NCI-H2029 treated with DMSO at 0.1 percent for 48 hours (cell line): ENCODE measurements at regions not wholly inside any gene's neighbourhood (a gene's known extent, or its start where the extent isn't known, plus 50 kb on each side); places are given as distances from the start of the nearest gene placed in this dataset.
"Not testable (repeated sequence)": the region's sequence is repeated elsewhere in the genome, so short reads cannot be mapped to it uniquely, and the experiment has no call there.

Experiments
- DNase-seq: peaks from one replicate; lab custom pipeline; 2025; lab: John Stamatoyannopoulos, UW

DNA sequence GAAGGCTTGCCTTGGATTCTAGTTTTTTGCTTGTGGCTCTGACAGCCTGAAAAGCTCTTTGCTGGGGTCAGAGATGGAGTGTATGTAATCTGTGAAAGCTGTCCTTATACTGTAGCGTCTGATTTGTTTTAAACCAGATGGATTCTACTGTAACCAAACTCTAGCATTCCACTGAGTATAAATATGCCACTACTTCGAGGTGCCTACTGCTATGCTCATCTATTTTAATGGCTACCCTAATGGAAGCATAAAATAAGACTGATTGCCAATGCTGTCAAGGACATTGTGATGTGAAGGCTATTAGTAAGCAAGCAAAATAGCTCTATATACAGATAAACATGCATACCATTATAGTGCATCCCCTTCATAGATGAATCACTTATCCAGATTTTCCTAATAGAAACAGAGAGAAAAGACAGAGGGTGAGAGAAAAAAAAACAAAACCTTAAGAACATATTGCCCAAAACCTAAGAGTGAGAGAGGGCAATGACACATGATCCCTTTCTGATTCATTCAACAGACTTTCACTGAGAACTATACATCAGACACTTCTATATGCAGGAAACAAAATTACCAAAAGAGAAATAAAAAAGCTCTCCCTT lies 1025.8 kb upstream of the LCORL start:
- DNase-seq: no peak

DNA sequence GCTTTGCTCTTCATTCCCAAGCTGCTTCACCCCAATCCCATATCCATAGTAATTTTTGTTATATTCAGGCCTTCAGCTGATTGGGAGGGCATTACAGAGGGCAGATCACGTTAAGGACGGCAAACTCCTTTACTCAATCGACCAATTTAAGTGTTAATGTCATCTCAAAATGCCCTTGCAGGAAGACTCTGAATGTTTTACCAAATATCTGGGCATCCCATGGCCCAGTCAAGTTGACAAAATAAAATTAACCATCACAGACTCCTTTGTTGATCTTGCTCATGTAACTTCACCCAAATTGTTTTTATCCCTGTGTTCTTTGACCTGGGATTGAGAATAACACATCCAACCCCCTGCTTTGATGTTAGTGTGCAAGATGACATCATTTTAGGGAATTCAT lies 1018.3 kb upstream of the LCORL start:
- no peak for DNase-seq

DNA sequence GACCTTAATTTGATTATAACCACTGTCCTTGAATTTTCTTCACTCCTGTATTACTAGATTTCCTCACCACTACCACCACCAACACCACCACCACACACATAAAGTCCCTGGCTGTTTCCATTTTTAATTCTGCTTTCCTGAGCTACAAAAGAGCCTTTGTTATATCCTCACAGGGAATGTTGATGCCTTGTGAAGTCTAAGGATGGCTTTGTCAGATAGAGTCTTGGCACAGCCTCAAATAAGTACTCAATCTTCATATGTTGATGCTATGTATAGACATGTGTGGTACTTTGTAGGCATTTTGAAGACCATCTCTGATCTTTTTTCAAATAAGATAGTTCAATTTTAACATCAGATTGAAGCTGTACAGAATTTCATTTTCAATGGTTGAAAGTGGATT lies 1016.7 kb upstream of the LCORL start:
- DNase-seq: no peak

DNA sequence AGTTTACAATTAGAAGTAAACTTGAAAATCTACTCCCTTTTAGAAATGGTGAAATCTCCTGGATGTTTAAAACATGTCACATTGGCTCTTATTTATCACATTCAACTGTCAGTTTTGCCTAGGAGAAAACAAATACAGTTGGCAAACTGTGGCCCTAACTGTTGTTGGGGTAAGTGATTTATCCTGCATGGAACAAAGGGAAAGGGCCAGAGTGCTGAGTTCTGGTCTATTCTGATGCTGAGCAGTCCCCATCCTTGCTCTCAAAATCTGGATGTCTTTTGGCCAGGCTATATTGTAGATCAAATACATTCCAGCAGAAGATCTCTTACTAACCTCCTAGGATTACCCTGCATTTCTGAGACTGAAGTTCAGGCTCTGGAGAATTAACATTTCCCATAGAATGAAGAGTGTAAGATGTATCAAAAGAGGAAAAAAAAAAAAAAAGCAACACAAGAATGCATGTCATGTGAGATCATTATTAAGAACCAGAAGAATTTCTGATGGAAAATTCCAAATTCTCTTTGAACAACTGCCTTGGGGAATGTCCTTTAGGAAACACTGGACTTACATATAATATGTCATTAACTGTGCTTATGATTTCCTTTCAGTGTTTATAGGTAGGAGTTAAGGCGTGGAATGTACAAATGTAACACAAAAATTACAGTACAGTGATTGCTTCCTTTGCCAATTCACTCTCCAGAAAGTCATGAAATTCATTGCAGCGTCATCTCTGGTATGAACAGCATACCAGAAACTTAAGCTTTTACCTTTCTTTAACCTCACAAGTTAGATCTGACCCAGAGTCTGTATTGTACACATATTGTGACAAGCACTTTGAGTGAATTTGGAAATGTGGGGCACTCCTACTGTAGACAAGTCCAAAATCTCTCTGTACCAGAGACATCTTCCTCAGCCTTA lies 1012.5 kb upstream of the LCORL start:
- no peak for DNase-seq

DNA sequence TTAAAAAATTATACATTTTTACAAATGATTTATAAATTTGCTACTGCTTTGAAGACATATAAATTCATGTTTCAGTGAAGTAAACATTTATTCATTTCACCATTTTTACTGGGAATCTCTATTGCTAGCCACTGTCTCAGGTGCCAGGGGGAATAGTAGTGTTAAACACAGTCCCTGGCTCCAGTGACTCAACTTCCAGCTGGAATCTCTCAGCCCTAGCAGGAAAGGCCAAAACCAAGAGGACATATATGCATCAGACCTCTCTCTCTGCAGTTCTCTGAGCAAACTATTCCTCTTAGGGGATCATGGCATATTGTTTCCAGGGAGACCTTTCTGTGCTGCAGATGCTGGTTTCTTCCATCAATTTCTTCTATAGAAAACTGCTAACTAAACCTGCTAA lies 1009.0 kb upstream of the LCORL start:
- DNase-seq: no peak

DNA sequence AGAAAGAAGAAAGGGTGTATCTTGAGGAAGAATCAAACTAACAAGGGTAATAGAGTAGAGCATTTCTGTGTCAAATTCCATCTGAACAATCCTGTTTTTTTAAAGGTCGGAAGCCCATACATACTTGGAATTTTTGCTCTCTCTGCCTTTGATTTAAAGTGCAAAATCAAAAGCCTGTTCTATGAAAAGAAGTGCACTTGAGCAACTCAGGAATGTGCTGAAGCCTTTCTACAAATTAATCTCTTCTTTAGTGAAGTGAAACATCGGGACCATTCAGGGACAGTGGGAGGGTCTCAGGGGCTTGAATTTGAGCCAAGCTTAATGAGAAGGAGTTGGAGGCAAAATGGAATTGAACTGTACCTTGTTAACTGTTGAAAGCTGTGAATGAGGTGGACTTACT lies 1008.5 kb upstream of the LCORL start:
- no peak for DNase-seq

DNA sequence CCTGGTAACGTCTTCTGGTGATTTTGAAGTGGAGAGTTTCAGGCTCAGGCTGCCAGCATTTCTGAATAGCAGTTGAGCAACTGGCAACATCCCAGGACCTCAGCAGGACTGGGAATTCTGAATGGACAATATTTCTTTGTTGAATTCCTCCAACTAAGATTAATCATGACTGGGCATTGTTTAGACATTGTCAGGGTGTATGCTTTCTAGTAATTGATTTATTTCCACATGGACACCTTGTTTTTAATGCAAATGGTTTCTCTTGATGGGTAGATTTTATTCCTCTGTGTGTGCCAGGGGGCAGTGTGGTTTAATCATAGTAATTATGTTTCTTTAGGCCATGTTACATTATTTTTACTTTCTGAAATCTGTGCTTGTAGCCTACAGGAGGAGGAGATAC lies 1004.7 kb upstream of the LCORL start:
- DNase-seq: no peak

DNA sequence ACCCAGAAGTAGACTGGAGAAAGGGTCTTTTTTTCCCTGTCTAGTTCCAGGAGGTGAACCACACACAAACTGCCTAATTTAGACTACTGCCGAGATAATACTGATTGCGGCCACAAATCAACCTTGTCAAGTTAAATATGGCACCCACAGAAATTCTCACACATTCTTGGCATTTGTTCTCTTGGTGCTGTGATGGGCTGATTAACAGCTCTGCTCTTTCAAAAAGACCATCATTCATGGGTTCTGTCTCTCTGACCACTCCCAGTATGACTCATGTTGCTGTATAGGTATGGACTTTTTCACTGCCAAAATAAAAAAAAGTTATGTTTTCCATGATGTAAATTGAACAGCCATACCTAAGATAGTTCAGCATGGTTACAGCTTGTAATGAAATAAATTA lies 1003.5 kb upstream of the LCORL start:
- no peak for DNase-seq

DNA sequence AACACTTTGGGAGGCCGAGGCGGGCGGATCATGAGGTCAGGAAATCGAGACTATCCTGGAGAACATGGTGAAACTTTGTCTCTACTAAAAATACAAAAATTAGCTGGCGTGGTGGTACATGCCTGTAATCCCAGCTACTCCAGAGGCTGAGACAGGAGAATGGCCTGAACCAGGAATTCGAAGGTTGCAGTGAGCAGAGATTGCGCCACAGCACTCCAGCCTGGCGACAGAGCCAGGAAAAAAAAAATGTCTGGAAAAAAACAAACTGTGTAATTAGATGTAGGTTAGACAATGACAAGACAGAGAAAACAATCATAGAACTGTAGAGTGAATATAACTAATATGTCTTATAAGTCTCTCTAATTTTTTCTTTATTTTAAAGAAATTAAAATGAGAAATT lies 1002.5 kb upstream of the LCORL start:
- no peak for DNase-seq

DNA sequence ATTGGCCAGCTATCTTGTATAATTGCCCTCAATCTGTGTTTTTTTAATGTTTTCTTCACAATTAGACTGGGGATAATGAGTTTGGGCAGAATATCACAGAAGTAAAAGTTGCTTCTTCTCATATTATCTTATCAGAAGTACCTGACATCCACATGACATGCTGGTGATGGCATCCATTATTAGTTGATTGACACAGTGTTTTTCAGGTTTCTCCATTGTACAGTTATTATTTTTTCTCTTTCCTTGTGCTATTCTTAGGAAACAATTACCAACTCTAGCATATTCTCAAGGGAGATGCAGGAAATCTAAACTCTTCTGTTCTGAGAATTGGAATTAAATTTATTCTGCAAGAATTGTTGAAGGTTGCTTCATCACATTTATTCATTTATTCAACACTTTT lies 1000.1 kb upstream of the LCORL start:
- no peak for DNase-seq

DNA sequence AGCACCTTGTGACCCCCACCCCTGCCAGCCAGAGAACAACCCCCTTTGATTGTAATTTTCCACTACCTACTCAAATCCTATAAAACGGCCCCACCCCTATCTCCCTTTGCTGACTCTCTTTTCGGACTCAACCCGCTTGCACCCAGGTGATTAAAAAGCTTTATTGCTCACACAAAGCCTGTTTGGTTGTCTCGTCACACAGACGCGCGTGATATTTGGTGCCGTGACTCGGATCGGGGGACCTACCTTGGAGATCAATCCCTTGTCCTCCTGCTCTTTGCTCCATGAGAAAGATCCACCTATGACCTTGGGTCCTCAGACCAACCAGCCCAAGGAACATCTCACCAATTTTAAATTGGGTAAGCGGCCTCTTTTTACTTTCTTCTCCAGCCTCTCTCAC lies 995.0 kb upstream of the LCORL start:
- not testable (repeated sequence) for DNase-seq

DNA sequence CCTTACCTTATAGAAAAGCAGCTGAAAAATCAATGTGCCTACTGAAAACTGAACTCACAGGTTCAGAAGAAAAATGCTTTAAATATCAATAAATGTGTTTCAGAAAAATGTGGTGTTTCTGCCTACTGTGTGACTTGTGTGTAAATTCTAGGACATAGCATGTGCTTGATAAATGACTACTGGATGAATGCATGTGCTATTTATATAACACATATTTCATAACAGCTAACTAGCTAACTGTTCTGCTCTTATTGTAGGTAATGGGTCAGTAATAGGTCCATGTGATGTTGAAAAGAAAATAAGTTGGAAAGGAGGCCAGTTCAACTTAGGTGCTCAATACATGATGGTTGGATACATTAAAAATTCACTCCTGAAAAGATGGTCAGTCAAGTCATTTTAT lies 993.0 kb upstream of the LCORL start:
- no peak for DNase-seq

DNA sequence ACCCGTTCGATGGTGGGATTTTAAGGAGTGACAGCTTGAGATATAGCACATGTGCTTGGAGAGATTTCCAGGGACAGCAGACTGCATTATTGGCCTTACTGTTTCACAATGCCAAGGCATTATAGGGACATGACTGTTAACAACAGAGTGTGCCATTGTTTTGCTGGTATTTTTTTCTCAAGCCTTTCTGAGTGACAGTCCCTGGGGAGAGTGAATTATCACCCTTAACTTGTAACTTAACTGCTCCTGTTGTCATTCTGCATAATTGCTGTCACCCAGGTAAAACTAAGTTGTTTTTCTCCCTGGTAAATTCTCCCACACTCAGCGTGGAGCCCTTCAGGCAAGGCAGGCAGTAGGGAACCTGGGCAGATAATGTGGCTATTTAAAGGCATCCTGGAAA lies 989.2 kb upstream of the LCORL start:
- no peak for DNase-seq

DNA sequence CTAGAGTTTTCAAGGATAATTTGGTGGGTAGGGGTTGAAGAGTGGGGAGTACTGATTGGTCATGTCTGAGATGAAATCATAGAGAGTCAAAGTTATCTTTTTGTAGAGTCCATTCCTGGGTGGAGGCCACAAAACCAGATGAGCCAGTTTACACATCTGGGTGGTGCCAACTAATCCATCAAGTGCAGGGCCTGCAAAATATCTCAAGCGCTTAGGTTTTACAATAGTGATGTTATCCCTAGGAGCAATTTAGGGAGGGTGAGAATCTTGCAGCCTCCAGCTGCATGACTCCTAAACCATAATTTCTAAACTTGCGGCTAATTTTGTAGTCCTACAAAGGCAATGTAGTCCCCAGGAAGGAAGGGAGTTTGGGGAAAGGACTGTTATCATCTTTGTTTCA lies 988.3 kb upstream of the LCORL start:
- DNase-seq: no peak

DNA sequence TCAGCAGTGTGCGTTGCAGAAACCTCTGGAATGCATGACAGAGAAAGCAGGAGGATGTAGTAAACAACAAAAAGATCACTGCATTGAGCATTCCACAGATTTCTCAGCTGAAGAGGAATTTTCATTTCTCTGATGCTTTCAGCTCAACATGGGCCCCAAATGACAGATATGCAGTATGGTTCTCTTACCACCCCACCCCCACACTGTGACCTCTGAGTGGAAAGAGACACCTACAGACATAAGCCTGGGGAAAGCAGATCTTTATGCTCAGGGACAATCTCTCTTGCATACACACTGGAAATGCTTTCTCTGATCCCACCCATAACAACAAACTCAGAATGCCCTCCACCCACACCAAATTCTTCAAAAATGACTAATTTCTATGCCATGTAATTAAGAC lies 983.7 kb upstream of the LCORL start:
- DNase-seq: no peak

DNA sequence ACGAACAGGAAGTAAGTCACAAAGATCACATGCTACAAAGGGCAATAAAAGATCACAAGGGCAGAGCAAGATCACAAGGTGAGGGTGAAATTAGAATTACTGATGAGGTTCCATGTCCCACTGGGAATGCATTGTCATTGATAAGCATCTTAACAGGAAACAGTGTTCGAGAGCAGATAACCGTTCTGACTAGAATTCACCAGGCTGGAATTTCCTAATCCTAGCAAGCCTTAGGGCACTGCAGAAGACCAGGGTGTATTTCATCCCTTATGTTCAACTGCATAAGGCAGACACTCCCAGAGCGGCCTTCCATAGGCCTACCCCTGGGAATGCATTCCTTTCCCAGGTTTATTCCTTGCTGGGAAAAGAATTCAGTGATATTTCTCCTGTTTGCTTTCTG lies 980.6 kb upstream of the LCORL start:
- no peak for DNase-seq

DNA sequence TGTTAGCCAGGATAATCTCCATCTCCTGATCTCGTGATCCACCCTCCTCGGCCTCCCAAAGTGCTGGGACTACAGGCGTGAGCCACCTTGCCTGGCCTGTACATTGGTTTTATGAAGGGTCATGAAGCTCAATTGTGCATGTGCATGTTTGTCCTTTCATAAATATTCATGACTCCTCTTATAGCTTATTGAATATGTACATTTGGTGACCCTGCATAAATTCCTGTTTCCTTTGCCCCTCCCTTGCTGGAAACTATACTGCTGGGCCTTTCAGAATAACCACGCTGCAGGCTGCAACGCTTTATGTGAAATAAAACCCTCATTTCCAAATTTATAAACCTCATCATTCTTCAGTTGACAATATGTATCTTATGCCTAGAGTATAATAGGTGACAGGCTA lies 978.0 kb upstream of the LCORL start:
- DNase-seq: no peak

DNA sequence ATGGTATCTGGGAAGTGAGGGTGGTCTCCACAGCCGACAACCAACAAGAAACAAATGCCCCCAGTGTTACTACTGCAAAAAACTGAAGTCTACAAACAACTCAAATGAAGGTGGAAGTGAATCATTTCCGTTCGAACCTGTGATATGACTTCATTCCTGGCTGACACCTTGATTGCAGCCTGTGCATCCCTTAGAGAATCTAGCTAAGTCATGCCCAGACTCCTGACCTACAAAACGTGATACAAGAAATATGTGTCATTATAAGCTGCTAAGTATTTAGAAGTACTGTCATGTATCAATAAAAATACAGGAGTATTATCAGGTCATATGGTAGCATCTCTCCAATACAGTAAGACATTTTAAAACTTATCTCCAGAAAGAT lies 959.7 kb upstream of the LCORL start:
- no peak for DNase-seq

DNA sequence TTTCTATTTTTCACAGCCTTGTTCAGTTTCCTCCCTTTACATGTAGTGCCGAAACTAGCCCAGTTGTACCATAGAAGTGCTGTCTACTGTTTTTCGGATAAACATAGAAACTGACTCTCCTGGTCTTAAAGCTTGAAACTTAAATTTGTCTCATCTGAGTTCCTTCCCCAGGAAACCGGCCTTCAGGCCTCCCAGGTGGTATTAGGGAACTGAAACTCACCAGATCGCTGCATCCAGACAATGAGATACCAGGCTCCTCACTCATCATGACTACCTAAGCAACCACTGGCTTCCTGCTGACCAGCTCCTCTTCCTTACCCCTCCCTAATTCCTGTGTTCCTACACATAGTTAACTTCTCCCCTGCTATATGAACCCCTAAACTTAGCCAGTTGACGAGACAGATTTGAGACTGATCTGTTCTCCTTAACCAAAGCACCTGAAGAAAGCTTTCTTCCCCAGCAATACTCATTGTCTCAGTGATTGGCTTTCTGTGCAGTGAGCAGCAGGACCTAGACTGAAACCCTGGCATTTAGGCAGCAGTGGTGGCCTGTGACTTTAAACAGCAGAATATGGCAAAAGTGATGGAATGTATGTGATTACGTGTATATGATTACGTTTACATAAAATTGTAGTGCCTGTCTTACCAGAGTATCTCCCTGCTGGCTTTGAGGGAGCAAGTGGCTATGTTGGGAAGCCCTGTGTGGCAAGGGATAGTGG lies 959.1 kb upstream of the LCORL start:
- no peak for DNase-seq

DNA sequence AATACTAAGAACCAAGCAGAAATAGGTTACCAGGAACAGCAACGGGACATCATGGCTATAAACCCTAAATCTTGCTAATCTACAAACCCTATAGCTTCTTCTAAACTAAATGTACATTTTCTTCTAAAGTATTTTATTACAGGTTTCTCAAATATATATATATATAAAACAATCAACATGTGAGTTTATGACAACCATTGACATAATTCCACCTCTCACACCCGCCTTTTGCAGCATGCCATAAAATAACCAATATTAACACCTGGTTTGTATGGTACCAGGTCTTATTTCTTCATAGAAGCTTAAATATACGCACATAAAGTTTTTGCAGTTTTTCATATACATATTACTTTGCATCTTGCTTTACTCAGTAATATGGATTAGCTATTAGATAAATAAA lies 955.3 kb upstream of the LCORL start:
- DNase-seq: no peak

DNA sequence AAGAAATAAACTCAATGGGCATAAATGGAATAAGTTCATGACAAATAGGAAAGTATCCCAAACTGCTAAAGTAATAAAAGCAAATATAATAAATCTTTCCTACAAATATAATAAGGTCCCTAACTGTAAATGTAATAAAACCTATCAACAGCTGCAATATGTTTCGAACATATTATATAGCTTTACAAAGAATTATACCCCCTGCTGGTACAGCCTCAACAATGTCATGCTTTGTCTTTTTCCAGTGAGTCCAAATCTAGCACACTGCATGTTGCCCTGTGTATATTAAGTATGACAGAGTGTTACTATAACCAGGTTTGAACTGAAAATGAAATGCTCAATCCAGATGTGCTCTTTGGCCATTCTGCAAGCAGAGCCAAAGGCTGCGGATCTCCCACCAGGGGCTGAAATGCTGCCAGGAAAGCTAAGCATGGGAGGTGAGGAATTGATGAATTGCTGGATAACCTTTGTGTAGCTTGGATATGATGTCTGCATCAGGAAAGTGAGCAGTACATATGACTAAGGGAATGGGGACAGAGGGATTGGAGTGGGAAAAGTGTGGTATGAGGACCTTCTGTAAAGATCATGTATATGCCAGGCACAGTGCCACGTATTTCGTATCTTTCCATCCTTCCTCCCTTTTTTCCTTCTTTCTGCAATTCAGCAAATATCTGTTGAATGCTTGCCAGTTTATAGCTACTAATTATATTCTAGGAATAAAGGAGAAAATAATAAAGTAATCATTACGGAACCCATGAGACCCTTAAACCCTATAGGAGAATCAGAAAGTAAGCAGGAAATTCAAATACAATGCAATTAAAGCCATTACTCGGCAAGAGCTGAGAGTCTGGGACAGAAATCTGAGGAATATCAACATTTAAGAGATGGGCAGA lies 954.6 kb upstream of the LCORL start:
- DNase-seq: no peak

DNA sequence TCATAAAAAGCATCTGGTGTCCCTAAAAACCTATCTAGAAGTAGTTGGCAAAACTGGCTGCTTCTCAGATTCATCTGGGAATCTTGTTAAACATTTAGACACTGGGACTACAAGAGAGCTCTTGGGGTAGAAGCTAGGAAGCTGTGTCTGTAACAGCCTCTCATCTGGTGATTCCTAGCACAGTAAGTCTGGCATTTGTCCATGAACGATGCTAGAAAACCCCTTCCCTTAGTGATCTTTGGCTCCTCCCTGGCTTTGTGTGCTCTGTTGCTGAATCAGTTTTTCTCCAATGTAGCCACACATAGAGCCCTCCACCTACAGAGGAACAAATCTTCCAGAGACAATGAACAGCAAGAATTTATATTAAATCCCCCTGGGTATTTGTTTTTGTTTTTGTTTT lies 951.7 kb upstream of the LCORL start:
- DNase-seq: no peak
